HG03066 (cell line): ENCODE measurements at regions not wholly inside any gene's neighbourhood (a gene's known extent, or its start where the extent isn't known, plus 50 kb on each side); places are given as distances from the start of the nearest gene placed in this dataset.
"Not testable (repeated sequence)": the region's sequence is repeated elsewhere in the genome, so short reads cannot be mapped to it uniquely, and the experiment has no call there.

Experiments used
- ATAC-seq: cut with Tn5 transposase; IDR thresholded peaks from one replicate; pipeline ENCODE4 v1.9.1; 2021; ENCODE audit warnings: low read depth; ENCODE audit not compliant: unreplicated experiment

- no peak for ATAC-seq
Observed at GRCh38 chr3:157921811-157922210, 184.4 kb downstream of the SHOX2 start.

- ATAC-seq: no peak
Observed at GRCh38 chr3:157920822-157921700, 185.2 kb downstream of the SHOX2 start.

GRCh38 chr3:157919319-157919887 is 186.8 kb downstream of the SHOX2 start:
- ATAC-seq: no peak

- no peak for ATAC-seq
Observed at GRCh38 chr3:157918402-157918801, 187.8 kb downstream of the SHOX2 start.

GRCh38 chr3:157916672-157917071 is 189.5 kb downstream of the SHOX2 start:
- ATAC-seq: no peak

GRCh38 chr3:157914882-157915281 is 191.3 kb downstream of the SHOX2 start:
- no peak for ATAC-seq

GRCh38 chr3:157913741-157914150 is 192.5 kb downstream of the SHOX2 start:
- no peak for ATAC-seq

GRCh38 chr3:157912514-157913451 is 193.4 kb downstream of the SHOX2 start:
- ATAC-seq: no peak

GRCh38 chr3:157906627-157907026 is 199.6 kb downstream of the SHOX2 start:
- ATAC-seq: no peak

- no peak for ATAC-seq
Observed at GRCh38 chr3:157905885-157906284, 200.3 kb downstream of the SHOX2 start.

- not testable (repeated sequence) for ATAC-seq
Observed at GRCh38 chr3:157902680-157903079, 203.5 kb downstream of the SHOX2 start.

GRCh38 chr3:157888040-157888439 is 218.2 kb downstream of the SHOX2 start:
- no peak for ATAC-seq

- no peak for ATAC-seq
Observed at GRCh38 chr3:157876556-157876955, 229.7 kb downstream of the SHOX2 start.

- no peak for ATAC-seq
Observed at GRCh38 chr3:157872902-157873301, 233.3 kb downstream of the SHOX2 start.

- ATAC-seq: no peak
Observed at GRCh38 chr3:157871838-157872460, 234.3 kb downstream of the SHOX2 start.

- no peak for ATAC-seq
Observed at GRCh38 chr3:157871248-157871647, 235.0 kb downstream of the SHOX2 start.

GRCh38 chr3:157868946-157869345 is 237.3 kb downstream of the SHOX2 start:
- no peak for ATAC-seq

- ATAC-seq: no peak
Observed at GRCh38 chr3:157868196-157868595, 238.0 kb downstream of the SHOX2 start.

- ATAC-seq: peak; percentile 85
Observed at GRCh38 chr3:157865352-157866000, 240.7 kb downstream of the SHOX2 start.
